HG02870 (cell line): ENCODE measurements at regions not wholly inside any gene's neighbourhood (a gene's known extent, or its start where the extent isn't known, plus 50 kb on each side); places are given as distances from the start of the nearest gene placed in this dataset.
"Not testable (repeated sequence)": the region's sequence is repeated elsewhere in the genome, so short reads cannot be mapped to it uniquely, and the experiment has no call there.

ENCODE experiments used
- ATAC-seq: cut with Tn5 transposase; IDR thresholded peaks from one replicate; pipeline ENCODE4 v1.9.1; 2021; ENCODE audit warnings: mild to moderate bottlenecking, moderate library complexity; ENCODE audit not compliant: unreplicated experiment

- ATAC-seq = no peak
Measured at GRCh38 chrX:9258421-9259104, 206.3 kb upstream of the TBL1X start.

GRCh38 chrX:9260603-9261002, 204.3 kb upstream of the TBL1X start:
- ATAC-seq = no peak

GRCh38 chrX:9267415-9267814, 197.4 kb upstream of the TBL1X start:
- no peak for ATAC-seq

GRCh38 chrX:9269134-9269533, 195.7 kb upstream of the TBL1X start:
- no peak for ATAC-seq

GRCh38 chrX:9271789-9272525, 192.9 kb upstream of the TBL1X start:
- ATAC-seq = no peak

GRCh38 chrX:9273744-9274143, 191.1 kb upstream of the TBL1X start:
- ATAC-seq = no peak

- no peak for ATAC-seq
Measured at GRCh38 chrX:9278475-9279233, 186.2 kb upstream of the TBL1X start.

GRCh38 chrX:9279234-9279544, 185.7 kb upstream of the TBL1X start:
- peak; percentile 88 for ATAC-seq

GRCh38 chrX:9280831-9281230, 184.0 kb upstream of the TBL1X start:
- ATAC-seq = no peak

GRCh38 chrX:9282325-9282724, 182.5 kb upstream of the TBL1X start:
- ATAC-seq = no peak

- ATAC-seq = no peak
Measured at GRCh38 chrX:9285342-9285771, 179.5 kb upstream of the TBL1X start.

- no peak for ATAC-seq
Measured at GRCh38 chrX:9286234-9286633, 178.6 kb upstream of the TBL1X start.

- no peak for ATAC-seq
Measured at GRCh38 chrX:9291629-9292028, 173.2 kb upstream of the TBL1X start.

- no peak for ATAC-seq
Measured at GRCh38 chrX:9293051-9293496, 171.8 kb upstream of the TBL1X start.

- no peak for ATAC-seq
Measured at GRCh38 chrX:9293903-9294302, 171.0 kb upstream of the TBL1X start.

GRCh38 chrX:9295551-9295950, 169.3 kb upstream of the TBL1X start:
- no peak for ATAC-seq

GRCh38 chrX:9298221-9298620, 166.6 kb upstream of the TBL1X start:
- no peak for ATAC-seq

GRCh38 chrX:9299681-9300080, 165.2 kb upstream of the TBL1X start:
- ATAC-seq = not testable (repeated sequence)

GRCh38 chrX:9301836-9302235, 163.0 kb upstream of the TBL1X start:
- no peak for ATAC-seq

- no peak for ATAC-seq
Measured at GRCh38 chrX:9302381-9302780, 162.5 kb upstream of the TBL1X start.

GRCh38 chrX:9308426-9308825, 156.4 kb upstream of the TBL1X start:
- ATAC-seq = no peak

GRCh38 chrX:9310616-9311015, 154.2 kb upstream of the TBL1X start:
- no peak for ATAC-seq
